ENCODE measurements at regions not wholly inside any gene's neighbourhood (a gene's known extent, or its start where the extent isn't known, plus 50 kb on each side); places are given as distances from the start of the nearest gene placed in this dataset.

GRCh38 chr20:50292079-50292590, 101.5 kb downstream of the CEBPB start:
- DNase-seq, result no peak
- TF ChIP-seq POLR2A (IDR thresholded peaks at IDR 0.05; ENCODE audit: low read length) (no peak), GATA1 (IDR thresholded peaks at IDR 0.05; ENCODE audit: low read depth, low read length) (no peak)

- TF ChIP-seq GATA1 (IDR thresholded peaks at IDR 0.05; ENCODE audit: low read depth, low read length) (no peak), POLR2A (IDR thresholded peaks at IDR 0.05; ENCODE audit: low read length) (no peak)
- DNase-seq, result peak; percentile 98 to 99
These were observed 102.1 kb downstream of the CEBPB start for GRCh38 chr20:50292591-50293283.

- peak; percentile 35 to 60 for DNase-seq
- TF ChIP-seq GATA1 (IDR thresholded peaks at IDR 0.05; ENCODE audit: low read depth, low read length) (no peak), POLR2A (IDR thresholded peaks at IDR 0.05; ENCODE audit: low read length) (no peak)
These were observed 102.9 kb downstream of the CEBPB start for GRCh38 chr20:50293284-50294139.

DNA sequence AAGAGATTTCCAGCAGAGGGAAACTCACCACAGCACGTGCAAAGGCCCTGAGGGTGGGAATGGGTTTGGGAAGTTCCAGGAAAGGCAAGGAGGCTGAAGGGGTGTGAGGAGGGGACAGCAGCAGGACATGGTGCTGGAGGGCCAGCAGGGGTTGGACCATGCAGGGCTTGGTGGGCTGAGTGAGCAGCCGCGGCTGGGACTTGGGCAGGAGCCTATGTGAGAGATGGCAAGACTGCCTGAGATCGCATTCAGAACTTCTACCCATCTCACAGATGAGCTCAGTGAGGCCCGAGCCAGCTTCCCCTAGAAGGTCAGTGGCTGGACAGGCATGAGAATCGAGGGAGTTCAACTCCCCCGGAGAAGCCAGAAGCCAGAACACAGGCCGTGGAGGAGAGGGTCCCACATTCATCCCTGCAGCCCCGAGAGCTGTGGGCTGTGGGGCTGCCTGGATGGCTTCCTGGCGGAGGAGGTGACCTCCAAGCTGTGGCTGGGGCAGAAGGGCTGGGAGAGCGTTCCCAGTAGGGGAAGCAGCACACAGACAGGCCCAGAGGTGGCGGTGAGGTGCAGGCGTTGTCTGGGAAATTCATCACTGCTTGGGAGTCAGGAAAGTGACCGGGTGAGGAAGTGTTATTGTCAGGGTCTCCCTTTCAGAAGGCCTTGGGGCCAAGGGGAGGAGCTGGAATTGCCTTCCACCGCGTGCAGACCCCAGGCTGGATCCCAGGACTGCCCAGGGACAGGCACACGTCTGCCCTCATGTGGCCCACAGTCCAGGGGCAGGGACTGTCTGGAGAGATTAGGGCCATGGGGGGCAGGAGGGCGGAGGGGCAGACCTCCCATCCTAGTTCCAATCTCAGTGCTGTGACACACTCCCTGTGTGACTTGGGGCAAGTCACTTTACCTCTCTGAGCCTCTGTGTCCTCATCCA, 103.8 kb downstream of the CEBPB start:
- TF ChIP-seq POLR2A (IDR thresholded peaks at IDR 0.05; ENCODE audit: low read length) (no peak), GATA1 (IDR thresholded peaks at IDR 0.05; ENCODE audit: low read depth, low read length) (no peak)
- DNase-seq, result peak; percentile 35 to 53

DNA sequence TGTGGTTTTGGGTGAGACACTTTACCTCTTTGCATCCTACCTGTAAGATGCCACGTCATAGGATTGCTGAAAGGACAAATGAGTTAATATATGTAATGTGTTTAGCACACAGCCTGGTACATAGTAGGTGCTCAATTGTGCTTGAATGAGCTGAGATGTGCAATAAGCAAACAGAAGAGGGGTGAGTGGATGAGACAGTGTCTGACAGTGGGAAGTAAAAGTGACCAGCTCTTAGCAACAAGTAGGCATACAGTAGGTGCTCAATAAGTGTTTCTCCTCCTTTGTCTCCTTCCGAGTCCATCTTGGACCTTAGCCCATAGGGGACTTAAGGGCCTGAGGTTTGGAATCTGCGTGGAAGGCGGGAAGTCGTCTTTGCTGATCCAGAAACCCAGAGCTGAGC, 104.7 kb downstream of the CEBPB start:
- peak in 1 of 2 experiments; percentile 36 for DNase-seq
- no peak for TF ChIP-seq POLR2A (IDR thresholded peaks at IDR 0.05; ENCODE audit: low read length)
- TF ChIP-seq GATA1 (IDR thresholded peaks at IDR 0.05; ENCODE audit: low read depth, low read length), result no peak

- TF ChIP-seq POLR2A (IDR thresholded peaks at IDR 0.05; ENCODE audit: low read length), result no peak
- TF ChIP-seq GATA1 (IDR thresholded peaks at IDR 0.05; ENCODE audit: low read depth, low read length), result no peak
- no peak for DNase-seq
These were observed 105.3 kb downstream of the CEBPB start for GRCh38 chr20:50295762-50296449.

- DNase-seq, result peak; percentile 75 to 84
- TF ChIP-seq POLR2A (IDR thresholded peaks at IDR 0.05; ENCODE audit: low read length) (no peak), GATA1 (IDR thresholded peaks at IDR 0.05; ENCODE audit: low read depth, low read length) (no peak)
These were observed 106.1 kb downstream of the CEBPB start for GRCh38 chr20:50296450-50297375.

DNA sequence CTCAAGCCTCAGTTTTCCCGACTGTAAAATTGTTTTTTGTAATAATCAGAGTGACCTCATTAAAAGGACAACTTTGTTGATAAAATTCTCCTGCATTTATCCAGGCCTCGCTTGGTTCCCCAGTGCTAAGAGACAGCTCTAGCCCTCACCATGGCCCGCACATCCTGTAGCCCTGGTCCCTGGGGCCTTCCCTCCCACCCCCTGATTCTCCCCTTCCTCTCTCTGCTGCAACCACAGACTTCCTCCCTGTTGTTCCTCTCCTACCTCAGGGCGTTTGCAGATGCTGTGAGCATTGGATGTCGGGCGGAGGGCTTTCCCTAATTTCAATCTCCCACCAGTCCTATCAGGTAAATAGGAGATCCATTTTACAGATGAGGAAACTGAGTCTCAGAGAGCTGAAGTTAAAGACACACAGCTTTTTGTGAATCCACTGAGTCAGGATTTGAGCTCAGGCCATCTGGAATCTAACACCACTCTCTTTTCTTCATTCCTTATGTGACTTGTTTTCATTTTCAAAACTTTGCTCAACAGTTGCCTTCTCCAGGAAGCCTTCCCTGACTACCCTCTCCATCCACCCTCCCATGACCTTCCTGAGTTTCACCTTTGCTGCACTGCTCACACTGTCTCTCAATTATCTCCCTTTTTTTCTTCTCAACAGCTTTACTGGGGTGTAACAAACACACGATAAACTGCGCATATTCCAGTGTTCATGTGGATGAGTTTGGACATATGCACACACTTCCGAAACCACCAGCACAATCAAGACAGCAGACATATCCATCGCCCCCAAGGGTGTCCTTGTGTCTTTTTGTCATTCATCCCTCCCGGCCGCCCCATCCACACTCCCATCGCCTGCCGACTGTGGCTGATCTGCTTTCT, 107.1 kb downstream of the CEBPB start:
- no peak for TF ChIP-seq POLR2A (IDR thresholded peaks at IDR 0.05; ENCODE audit: low read length)
- TF ChIP-seq GATA1 (IDR thresholded peaks at IDR 0.05; ENCODE audit: low read depth, low read length), result no peak
- DNase-seq, result no peak

DNA sequence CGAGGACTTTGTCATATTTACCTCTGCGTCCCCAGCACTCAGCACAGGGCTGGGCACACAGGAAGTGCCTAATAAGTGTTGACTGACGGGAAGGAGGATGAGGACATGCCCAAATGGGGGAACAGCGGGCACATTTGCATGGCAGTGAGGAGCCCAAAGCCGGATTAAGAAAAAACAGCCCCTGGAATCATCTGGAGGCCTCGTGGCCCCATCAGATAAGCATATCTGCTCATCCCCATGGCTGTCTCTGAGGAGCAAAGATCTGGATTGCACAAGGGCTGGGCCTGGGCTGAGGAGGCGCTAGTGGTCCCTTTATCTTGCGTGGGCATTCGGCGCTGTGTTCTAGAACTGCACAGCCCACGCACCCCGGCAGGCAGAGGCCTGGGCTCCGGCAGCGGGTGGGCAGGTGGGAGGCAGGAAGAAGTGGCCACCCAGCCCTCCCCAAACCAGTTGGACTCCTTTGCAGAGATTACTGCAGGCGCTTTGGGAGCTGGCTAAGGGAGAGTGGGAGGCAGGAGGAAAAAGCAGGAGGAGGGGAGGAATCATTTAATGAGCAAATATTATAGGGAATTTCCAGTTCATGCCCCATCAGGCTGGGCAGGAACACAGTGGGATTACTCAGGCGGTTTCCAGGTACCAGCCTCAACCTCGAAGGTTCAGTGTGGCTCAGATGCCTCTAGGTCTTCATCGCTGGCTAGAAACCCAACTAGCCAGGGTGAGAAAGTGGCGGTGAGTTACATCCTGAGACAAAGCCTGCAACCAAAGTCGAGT, 108.1 kb downstream of the CEBPB start:
- DNase-seq, result peak; percentile 69 to 86
- no peak for TF ChIP-seq POLR2A (IDR thresholded peaks at IDR 0.05; ENCODE audit: low read length)
- TF ChIP-seq GATA1 (IDR thresholded peaks at IDR 0.05; ENCODE audit: low read depth, low read length), result no peak

GRCh38 chr20:50299325-50299629, 108.6 kb downstream of the CEBPB start:
- no peak for DNase-seq
- no peak for TF ChIP-seq GATA1 (IDR thresholded peaks at IDR 0.05; ENCODE audit: low read depth, low read length)
- no peak for TF ChIP-seq POLR2A (IDR thresholded peaks at IDR 0.05; ENCODE audit: low read length)

DNA sequence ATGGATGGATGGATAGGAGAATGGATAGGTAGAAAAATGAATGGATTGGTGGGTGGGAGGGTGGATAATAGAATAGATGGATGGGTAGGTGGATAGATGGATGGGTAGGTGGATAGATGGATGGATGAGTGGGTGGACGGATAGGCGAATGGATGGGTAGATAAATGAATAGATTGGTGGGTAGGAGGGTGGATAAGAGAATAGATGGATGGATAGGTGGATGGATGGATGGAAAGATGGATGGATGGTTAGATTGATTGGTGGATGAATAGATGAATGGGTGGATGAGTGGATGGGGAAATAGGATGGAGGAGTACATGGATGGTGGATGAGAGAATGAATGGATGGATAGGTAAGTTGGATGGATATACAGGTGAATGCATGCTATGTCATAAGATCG, 110.5 kb downstream of the CEBPB start:
- no peak for DNase-seq
- no peak for TF ChIP-seq GATA1 (IDR thresholded peaks at IDR 0.05; ENCODE audit: low read depth, low read length)
- TF ChIP-seq POLR2A (IDR thresholded peaks at IDR 0.05; ENCODE audit: low read length), result no peak
